ENCODE measurements at regions not wholly inside any gene's neighbourhood (a gene's known extent, or its start where the extent isn't known, plus 50 kb on each side); places are given as distances from the start of the nearest gene placed in this dataset.

- no peaks in the 10 kb centered on the region for H3K9me1 ChIP-seq (ENCODE audit: control insufficient read depth, extremely low read depth, insufficient read depth, low read length)
- no peak for DNase-seq (ENCODE audit: low read depth, low spot score)
- H3K27me3 ChIP-seq (ENCODE audit: control insufficient read depth, extremely low read depth, insufficient read depth, low read length) = no peaks in the 10 kb centered on the region
- H3K27ac ChIP-seq (ENCODE audit: control insufficient read depth, insufficient read depth, low read length) = no peak overlapping the region
- no peaks in the 10 kb centered on the region for H3K79me2 ChIP-seq (ENCODE audit: control insufficient read depth, insufficient read depth, low read length)
- no peak overlapping the region for H2AFZ ChIP-seq (ENCODE audit: control insufficient read depth, low read length)
- no peak for FAIRE-seq
- H3K9ac ChIP-seq (ENCODE audit: control insufficient read depth, extremely low read depth, insufficient read depth, low read length) = no peak overlapping the region
- no peaks in the 10 kb centered on the region for H3K4me1 ChIP-seq (ENCODE audit: control insufficient read depth, extremely low read depth, insufficient read depth, low read length)
- no peaks in the 10 kb centered on the region for H4K20me1 ChIP-seq (ENCODE audit: control insufficient read depth, extremely low read depth, insufficient read depth, low read length)
- H3K36me3 ChIP-seq (ENCODE audit: control insufficient read depth in 2 of 2, extremely low read depth in 1 of 2, insufficient read depth in 2 of 2, low read length in 2 of 2) = no peaks in the 10 kb centered on the region
- H3K4me2 ChIP-seq (ENCODE audit: control insufficient read depth, extremely low read depth, insufficient read depth, low read depth, low read length) = no peak overlapping the region
- H3K9me3 ChIP-seq (ENCODE audit: control insufficient read depth, low read depth, low read length) = no peaks in the 10 kb centered on the region
- TF ChIP-seq CTCF (optimal IDR thresholded peaks at IDR 0.05 in 1 of 3, IDR thresholded peaks at IDR 0.05 in 1 of 3, conservative IDR thresholded peaks at IDR 0.05 in 1 of 3; ENCODE audit: extremely low read depth in 1 of 3, insufficient read depth in 2 of 3, low read length in 3 of 3) (no peak), EZH2 (IDR thresholded peaks at IDR 0.05; ENCODE audit: low read length) (no peak)
- dilution Hi-C loops (cut with MboI; ENCODE audit: extremely low pct_ligation_motif_present, low sequenced_read_pairs) = no loop called here
- H3K4me3 ChIP-seq (ENCODE audit: control insufficient read depth in 2 of 3, extremely low read depth in 1 of 3, insufficient read depth in 2 of 3, low read depth in 1 of 3, low read length in 3 of 3) = no peak overlapping the region
These were observed 364.5 kb upstream of the CDH2 start for GRCh38 chr18:28541276-28541930.

GRCh38 chr18:28529644-28530043, 352.7 kb upstream of the CDH2 start:
- DNase-seq (ENCODE audit: low read depth, low spot score) (no peak), FAIRE-seq (no peak)
- no peak for TF ChIP-seq EZH2 (IDR thresholded peaks at IDR 0.05; ENCODE audit: low read length)
- no peaks in the 10 kb centered on the region for H3K9me1 ChIP-seq (ENCODE audit: control insufficient read depth, extremely low read depth, insufficient read depth, low read length)
- no peak overlapping the region for H3K27ac ChIP-seq (ENCODE audit: control insufficient read depth, insufficient read depth, low read length)
- H3K4me3 ChIP-seq (ENCODE audit: control insufficient read depth in 2 of 3, extremely low read depth in 1 of 3, insufficient read depth in 2 of 3, low read depth in 1 of 3, low read length in 3 of 3) = no peak overlapping the region
- no peaks in the 10 kb centered on the region for H4K20me1 ChIP-seq (ENCODE audit: control insufficient read depth, extremely low read depth, insufficient read depth, low read length)
- H3K36me3 ChIP-seq (ENCODE audit: control insufficient read depth in 2 of 2, extremely low read depth in 1 of 2, insufficient read depth in 2 of 2, low read length in 2 of 2) = no peaks in the 10 kb centered on the region
- H3K27me3 ChIP-seq (ENCODE audit: control insufficient read depth, extremely low read depth, insufficient read depth, low read length) = no peaks in the 10 kb centered on the region
- dilution Hi-C loops (cut with MboI; ENCODE audit: extremely low pct_ligation_motif_present, low sequenced_read_pairs) = no loop called here
- H3K79me2 ChIP-seq (ENCODE audit: control insufficient read depth, insufficient read depth, low read length) = no peaks in the 10 kb centered on the region
- H3K4me1 ChIP-seq (ENCODE audit: control insufficient read depth, extremely low read depth, insufficient read depth, low read length) = no peaks in the 10 kb centered on the region
- H3K4me2 ChIP-seq (ENCODE audit: control insufficient read depth, extremely low read depth, insufficient read depth, low read depth, low read length) = no peak overlapping the region
- no peaks in the 10 kb centered on the region for H3K9me3 ChIP-seq (ENCODE audit: control insufficient read depth, low read depth, low read length)
- no peak overlapping the region for H3K9ac ChIP-seq (ENCODE audit: control insufficient read depth, extremely low read depth, insufficient read depth, low read length)
- no peak overlapping the region for H2AFZ ChIP-seq (ENCODE audit: control insufficient read depth, low read length)

GRCh38 chr18:28526196-28526595, 349.3 kb upstream of the CDH2 start:
- Histone ChIP-seq H3K27ac (ENCODE audit: control insufficient read depth, insufficient read depth, low read length) (no peak overlapping the region), H3K4me3 (ENCODE audit: control insufficient read depth in 2 of 3, extremely low read depth in 1 of 3, insufficient read depth in 2 of 3, low read depth in 1 of 3, low read length in 3 of 3) (no peak overlapping the region), H3K9me3 (ENCODE audit: control insufficient read depth, low read depth, low read length) (no peaks in the 10 kb centered on the region), H3K36me3 (ENCODE audit: control insufficient read depth in 2 of 2, extremely low read depth in 1 of 2, insufficient read depth in 2 of 2, low read length in 2 of 2) (no peaks in the 10 kb centered on the region), H3K4me2 (ENCODE audit: control insufficient read depth, extremely low read depth, insufficient read depth, low read depth, low read length) (no peak overlapping the region), H3K79me2 (ENCODE audit: control insufficient read depth, insufficient read depth, low read length) (no peaks in the 10 kb centered on the region), H3K9ac (ENCODE audit: control insufficient read depth, extremely low read depth, insufficient read depth, low read length) (no peak overlapping the region), H3K9me1 (ENCODE audit: control insufficient read depth, extremely low read depth, insufficient read depth, low read length) (no peaks in the 10 kb centered on the region), H3K27me3 (ENCODE audit: control insufficient read depth, extremely low read depth, insufficient read depth, low read length) (no peaks in the 10 kb centered on the region), H2AFZ (ENCODE audit: control insufficient read depth, low read length) (no peak overlapping the region), H4K20me1 (ENCODE audit: control insufficient read depth, extremely low read depth, insufficient read depth, low read length) (no peaks in the 10 kb centered on the region), H3K4me1 (ENCODE audit: control insufficient read depth, extremely low read depth, insufficient read depth, low read length) (no peaks in the 10 kb centered on the region)
- FAIRE-seq (no peak), DNase-seq (ENCODE audit: low read depth, low spot score) (no peak)
- no peak for TF ChIP-seq CTCF (optimal IDR thresholded peaks at IDR 0.05 in 1 of 3, IDR thresholded peaks at IDR 0.05 in 1 of 3, conservative IDR thresholded peaks at IDR 0.05 in 1 of 3; ENCODE audit: extremely low read depth in 1 of 3, insufficient read depth in 2 of 3, low read length in 3 of 3)
- no peak for TF ChIP-seq EZH2 (IDR thresholded peaks at IDR 0.05; ENCODE audit: low read length)
- dilution Hi-C loops (cut with MboI; ENCODE audit: extremely low pct_ligation_motif_present, low sequenced_read_pairs) = no loop called here

Data from keratinocyte (primary cell).